HG03469 (cell line): ENCODE measurements at regions not wholly inside any gene's neighbourhood (a gene's known extent, or its start where the extent isn't known, plus 50 kb on each side); places are given as distances from the start of the nearest gene placed in this dataset.

Source experiments
- ATAC-seq: cut with Tn5 transposase; IDR thresholded peaks from one replicate; pipeline ENCODE4 v1.9.1; 2021; ENCODE audit warnings: mild to moderate bottlenecking, moderate library complexity, moderate number of reproducible peaks; ENCODE audit not compliant: unreplicated experiment

DNA sequence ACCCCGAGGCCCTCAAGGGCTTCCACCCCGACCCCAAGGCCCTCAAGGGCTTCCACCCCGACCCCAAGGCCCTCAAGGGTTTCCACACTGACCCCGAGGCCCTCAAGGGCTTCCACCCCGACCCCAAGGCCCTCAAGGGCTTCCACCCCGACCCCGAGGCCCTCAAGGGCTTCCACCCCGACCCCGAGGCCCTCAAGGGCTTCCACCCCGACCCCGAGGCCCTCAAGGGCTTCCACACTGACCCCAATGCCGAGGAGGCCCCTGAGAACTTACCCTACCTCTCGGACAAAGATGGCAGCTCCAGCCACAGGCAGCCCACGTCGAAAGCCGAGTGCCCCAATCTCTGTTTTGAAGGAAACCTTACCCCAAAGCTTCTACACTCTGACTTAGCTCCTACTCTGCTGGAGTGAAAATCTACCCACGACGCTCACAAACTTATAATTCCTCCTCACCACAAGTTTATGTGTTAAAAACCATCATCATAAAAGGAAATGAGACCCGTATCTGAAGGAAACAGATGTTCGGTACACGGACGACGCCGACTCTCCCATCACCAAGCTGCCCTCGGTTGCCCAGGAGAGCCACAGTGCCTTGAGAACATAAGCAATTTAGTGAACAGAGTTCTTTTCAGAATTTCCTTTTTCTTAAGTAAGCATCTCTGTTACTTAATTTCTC is 61.2 kb upstream of the RPH3AL start:
- no peak for ATAC-seq

- ATAC-seq = no peak
Observed at GRCh38 chr17:413016-413350, 60.4 kb upstream of the RPH3AL start.

GRCh38 chr17:412211-413015 is 59.8 kb upstream of the RPH3AL start:
- no peak for ATAC-seq

DNA sequence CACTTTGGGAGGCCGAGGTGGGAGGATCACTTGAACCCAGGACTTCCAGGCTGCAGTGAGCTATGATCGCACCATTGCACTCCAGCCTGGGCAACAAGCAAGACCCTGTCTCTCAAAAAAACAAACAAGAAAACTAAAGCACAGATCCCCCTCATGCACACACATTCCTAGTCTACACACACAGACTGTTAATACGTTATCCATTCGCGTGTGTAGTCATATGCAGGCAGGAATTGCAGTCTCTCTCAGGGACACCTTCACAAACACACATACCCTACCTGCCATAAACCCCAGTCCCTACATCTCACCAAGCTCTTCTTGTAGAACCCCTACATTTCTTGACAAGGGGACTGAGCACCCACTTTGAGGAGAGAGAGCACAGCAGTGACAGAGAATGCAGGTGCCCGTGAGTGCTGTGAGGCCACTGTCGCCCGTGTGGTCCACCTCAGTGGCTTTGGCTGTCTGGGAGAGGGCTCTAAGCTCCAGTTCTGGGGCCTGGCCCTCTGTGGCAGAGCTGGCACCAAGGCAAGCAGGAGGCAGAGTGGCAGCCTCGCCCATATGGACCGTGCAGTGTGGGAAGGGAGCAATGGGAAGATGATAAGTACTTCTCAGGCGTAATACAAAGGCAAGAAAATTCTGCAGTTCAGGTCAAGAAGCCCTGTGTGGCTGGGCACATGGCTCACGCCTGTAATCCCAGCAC is 59.0 kb upstream of the RPH3AL start:
- no peak for ATAC-seq

DNA sequence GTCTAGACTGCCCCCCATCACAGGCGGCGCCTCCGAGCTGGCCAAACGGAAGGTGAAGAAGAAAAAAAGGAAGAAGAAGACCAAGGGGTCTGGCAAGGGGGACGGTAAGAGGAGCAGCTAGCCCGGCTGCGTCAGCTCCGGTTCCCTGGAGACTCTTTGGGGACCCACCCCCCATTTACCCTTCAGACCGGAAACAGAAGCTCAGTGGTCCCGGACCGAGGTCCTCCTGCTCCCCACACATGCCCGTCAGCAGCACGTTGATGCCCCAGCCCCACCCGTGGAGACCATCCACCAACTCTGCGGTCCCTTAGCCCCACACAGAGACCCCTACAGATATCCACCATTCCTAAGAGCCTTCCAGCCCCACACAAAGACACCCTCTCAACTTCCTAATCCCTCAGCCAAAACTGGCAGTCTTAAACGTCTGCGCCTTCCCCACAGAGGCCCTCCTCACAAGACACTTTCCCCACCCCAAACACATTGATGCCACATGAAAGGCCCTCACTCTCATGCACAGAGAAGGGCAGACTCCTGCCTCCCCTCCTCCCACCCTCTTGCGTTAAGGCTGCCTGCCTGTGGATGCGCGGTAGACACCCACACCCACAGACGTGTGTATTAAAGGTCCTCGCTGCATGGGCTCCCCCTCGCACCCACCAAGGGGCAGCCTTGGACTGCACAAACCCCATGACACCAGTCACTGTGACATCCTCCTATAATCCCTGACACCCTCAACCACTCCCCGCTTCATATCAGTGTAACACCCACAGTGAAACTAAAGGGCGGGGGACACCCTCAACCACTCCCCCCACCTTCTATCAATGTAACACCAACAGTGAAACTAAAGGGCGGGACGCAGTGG is 58.2 kb upstream of the RPH3AL start:
- no peak for ATAC-seq

GRCh38 chr17:409848-410542 is 57.4 kb upstream of the RPH3AL start:
- peak; percentile 76 for ATAC-seq

DNA sequence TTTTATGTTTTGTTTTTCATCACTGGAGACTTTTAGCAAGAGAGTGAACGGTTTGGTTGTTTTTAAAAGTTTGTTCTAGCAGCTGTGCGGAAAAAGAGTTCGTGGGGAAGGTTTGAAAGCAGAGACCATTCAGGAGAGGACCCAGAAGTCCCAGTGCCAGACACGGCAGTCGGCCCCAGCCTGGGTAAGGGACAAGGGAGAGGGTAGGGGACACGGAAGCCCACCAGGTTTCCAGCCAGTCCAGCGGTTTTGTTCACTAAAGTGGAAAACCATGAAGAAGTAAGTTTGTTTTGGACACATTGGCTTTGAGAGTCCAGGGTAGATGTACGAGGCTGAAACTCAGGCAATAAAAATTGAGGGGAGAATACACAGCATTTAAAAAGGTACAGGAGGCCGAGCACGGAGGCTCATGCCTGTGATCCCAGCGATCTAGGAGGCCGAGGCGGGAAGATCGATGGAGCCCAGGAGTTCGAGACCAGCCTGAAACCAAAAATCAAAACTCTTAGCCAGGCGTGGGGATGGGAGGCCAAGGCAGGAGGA is 56.8 kb upstream of the RPH3AL start:
- no peak for ATAC-seq

GRCh38 chr17:404703-405102 is 52.1 kb upstream of the RPH3AL start:
- ATAC-seq = no peak
